ENCODE measurements at regions not wholly inside any gene's neighbourhood (a gene's known extent, or its start where the extent isn't known, plus 50 kb on each side); places are given as distances from the start of the nearest gene placed in this dataset.

GRCh38 chr6:74115674-74116073, 419.7 kb downstream of the CD109 start (continued):
- TF ChIP-seq RHOXF2B (CRISPR knock-in tag; conservative IDR thresholded peaks at IDR 0.05) (no peak), SIN3A (IDR thresholded peaks at IDR 0.05; ENCODE audit: borderline replicate concordance in 2 of 2, control insufficient read depth in 1 of 2, low read depth in 2 of 2, low read length in 2 of 2) (no peak), RBFOX2 (IDR thresholded peaks at IDR 0.05; ENCODE audit: low read depth, low read length) (no peak), PTBP1 (IDR thresholded peaks at IDR 0.05; ENCODE audit: low read depth, low read length) (no peak), TAF7 (tag; IDR thresholded peaks at IDR 0.05) (no peak), SMAD4 (CRISPR knock-in tag; conservative IDR thresholded peaks at IDR 0.05) (no peak)
- TF ChIP-seq, protein P1, sequence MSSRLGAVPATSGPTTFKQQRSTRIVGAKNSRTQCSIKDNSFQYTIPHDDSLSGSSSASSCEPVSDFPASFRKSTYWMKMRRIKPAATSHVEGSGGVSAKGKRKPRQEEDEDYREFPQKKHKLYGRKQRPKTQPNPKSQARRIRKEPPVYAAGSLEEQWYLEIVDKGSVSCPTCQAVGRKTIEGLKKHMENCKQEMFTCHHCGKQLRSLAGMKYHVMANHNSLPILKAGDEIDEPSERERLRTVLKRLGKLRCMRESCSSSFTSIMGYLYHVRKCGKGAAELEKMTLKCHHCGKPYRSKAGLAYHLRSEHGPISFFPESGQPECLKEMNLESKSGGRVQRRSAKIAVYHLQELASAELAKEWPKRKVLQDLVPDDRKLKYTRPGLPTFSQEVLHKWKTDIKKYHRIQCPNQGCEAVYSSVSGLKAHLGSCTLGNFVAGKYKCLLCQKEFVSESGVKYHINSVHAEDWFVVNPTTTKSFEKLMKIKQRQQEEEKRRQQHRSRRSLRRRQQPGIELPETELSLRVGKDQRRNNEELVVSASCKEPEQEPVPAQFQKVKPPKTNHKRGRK (tag; IDR thresholded peaks at IDR 0.05) = no peak
- TF ChIP-seq, protein P2, sequence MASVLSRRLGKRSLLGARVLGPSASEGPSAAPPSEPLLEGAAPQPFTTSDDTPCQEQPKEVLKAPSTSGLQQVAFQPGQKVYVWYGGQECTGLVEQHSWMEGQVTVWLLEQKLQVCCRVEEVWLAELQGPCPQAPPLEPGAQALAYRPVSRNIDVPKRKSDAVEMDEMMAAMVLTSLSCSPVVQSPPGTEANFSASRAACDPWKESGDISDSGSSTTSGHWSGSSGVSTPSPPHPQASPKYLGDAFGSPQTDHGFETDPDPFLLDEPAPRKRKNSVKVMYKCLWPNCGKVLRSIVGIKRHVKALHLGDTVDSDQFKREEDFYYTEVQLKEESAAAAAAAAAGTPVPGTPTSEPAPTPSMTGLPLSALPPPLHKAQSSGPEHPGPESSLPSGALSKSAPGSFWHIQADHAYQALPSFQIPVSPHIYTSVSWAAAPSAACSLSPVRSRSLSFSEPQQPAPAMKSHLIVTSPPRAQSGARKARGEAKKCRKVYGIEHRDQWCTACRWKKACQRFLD (CRISPR knock-in tag; IDR thresholded peaks at IDR 0.05) = no peak
- TF ChIP-seq, protein P3, sequence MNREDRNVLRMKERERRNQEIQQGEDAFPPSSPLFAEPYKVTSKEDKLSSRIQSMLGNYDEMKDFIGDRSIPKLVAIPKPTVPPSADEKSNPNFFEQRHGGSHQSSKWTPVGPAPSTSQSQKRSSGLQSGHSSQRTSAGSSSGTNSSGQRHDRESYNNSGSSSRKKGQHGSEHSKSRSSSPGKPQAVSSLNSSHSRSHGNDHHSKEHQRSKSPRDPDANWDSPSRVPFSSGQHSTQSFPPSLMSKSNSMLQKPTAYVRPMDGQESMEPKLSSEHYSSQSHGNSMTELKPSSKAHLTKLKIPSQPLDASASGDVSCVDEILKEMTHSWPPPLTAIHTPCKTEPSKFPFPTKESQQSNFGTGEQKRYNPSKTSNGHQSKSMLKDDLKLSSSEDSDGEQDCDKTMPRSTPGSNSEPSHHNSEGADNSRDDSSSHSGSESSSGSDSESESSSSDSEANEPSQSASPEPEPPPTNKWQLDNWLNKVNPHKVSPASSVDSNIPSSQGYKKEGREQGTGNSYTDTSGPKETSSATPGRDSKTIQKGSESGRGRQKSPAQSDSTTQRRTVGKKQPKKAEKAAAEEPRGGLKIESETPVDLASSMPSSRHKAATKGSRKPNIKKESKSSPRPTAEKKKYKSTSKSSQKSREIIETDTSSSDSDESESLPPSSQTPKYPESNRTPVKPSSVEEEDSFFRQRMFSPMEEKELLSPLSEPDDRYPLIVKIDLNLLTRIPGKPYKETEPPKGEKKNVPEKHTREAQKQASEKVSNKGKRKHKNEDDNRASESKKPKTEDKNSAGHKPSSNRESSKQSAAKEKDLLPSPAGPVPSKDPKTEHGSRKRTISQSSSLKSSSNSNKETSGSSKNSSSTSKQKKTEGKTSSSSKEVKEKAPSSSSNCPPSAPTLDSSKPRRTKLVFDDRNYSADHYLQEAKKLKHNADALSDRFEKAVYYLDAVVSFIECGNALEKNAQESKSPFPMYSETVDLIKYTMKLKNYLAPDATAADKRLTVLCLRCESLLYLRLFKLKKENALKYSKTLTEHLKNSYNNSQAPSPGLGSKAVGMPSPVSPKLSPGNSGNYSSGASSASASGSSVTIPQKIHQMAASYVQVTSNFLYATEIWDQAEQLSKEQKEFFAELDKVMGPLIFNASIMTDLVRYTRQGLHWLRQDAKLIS (CRISPR knock-in tag; IDR thresholded peaks at IDR 0.05) = no peak
- TF ChIP-seq, protein P4, sequence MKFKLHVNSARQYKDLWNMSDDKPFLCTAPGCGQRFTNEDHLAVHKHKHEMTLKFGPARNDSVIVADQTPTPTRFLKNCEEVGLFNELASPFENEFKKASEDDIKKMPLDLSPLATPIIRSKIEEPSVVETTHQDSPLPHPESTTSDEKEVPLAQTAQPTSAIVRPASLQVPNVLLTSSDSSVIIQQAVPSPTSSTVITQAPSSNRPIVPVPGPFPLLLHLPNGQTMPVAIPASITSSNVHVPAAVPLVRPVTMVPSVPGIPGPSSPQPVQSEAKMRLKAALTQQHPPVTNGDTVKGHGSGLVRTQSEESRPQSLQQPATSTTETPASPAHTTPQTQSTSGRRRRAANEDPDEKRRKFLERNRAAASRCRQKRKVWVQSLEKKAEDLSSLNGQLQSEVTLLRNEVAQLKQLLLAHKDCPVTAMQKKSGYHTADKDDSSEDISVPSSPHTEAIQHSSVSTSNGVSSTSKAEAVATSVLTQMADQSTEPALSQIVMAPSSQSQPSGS (CRISPR knock-in tag; IDR thresholded peaks at IDR 0.05) = no peak

Data from K562 (cell line).